ENCODE measurements at regions not wholly inside any gene's neighbourhood (a gene's known extent, or its start where the extent isn't known, plus 50 kb on each side); places are given as distances from the start of the nearest gene placed in this dataset.
A peak's percentile ranks its signal among the peaks of the same experiment; 100 is the strongest.

DNA sequence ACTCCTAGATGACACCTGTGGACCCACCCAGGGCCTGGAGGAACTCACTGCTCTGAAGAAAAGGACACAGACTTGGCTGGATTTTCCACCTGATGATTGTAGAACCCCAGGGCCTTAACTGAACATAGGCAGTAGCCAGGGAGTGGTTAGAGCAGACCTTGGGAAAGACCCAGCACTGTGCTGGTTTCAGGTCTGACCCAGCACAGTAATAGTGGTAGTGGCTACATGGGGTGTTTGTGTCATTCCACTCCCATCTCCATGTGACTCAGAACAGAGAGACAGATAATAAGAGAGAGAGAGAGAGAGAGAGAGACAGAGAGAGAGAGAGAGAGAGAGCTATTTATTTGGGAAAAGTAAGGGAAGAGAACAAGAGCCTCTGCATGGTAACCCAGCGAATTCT is 239.1 kb upstream of the MEOX2 start:
- Histone ChIP-seq H2AK5ac (ENCODE audit: low read depth, low read length) (no peak overlapping the region), H3K4me1 (ENCODE audit: control insufficient read depth, insufficient read depth, low read length) (peaks cover 3% of the 10 kb centered on the region; the same call in 1 of the 2 replicates), H4K8ac (ENCODE audit: low read depth in 2 of 2, low read length in 2 of 2) (no peak overlapping the region), H3K9ac (ENCODE audit: low read depth, low read length) (no peak overlapping the region), H3K18ac (ENCODE audit: low read depth, low read length) (no peak overlapping the region), H2BK20ac (ENCODE audit: low read depth, low read length) (no peak overlapping the region), H4K91ac (ENCODE audit: insufficient read depth, low read depth, low read length) (no peak overlapping the region), H3K14ac (replicated peaks; ENCODE audit: low read depth, low read length) (no peak overlapping the region), H3K9me3 (ENCODE audit: control insufficient read depth, insufficient read depth, low read length) (no peaks in the 10 kb centered on the region), H3K9me1 (ENCODE audit: insufficient read depth, low read length) (no peaks in the 10 kb centered on the region), H4K20me1 (ENCODE audit: insufficient read depth, low read length) (no peaks in the 10 kb centered on the region), H2BK15ac (ENCODE audit: low read depth, low read length) (peak overlapping the region; percentile 39; the same call in 1 of the 3 replicates), H3K23ac (ENCODE audit: low read depth, low read length) (no peak overlapping the region), H3K4me2 (ENCODE audit: low read depth, low read length) (no peak overlapping the region), H4K5ac (ENCODE audit: low read depth, low read length) (no peak overlapping the region), H3K27me3 (ENCODE audit: control insufficient read depth, insufficient read depth, low read length) (no peaks in the 10 kb centered on the region), H3K79me1 (ENCODE audit: low read depth in 1 of 2, low read length in 2 of 2) (no peaks in the 10 kb centered on the region), H3K4me3 (ENCODE audit: insufficient read depth, low read depth, low read length) (no peak overlapping the region), H3K36me3 (ENCODE audit: control insufficient read depth, insufficient read depth, low read length) (no peaks in the 10 kb centered on the region), H2AFZ (replicated peaks; ENCODE audit: low read length, poor library complexity) (no peak overlapping the region), H2BK5ac (ENCODE audit: low read depth, low read length, poor library complexity, severe bottlenecking) (no peak overlapping the region), H2AK9ac (replicated peaks; ENCODE audit: low read depth, low read length, poor library complexity) (no peak overlapping the region), H2BK120ac (ENCODE audit: low read depth, low read length) (no peak overlapping the region), H3K27ac (ENCODE audit: insufficient read depth, low read length) (no peak overlapping the region), H3K56ac (ENCODE audit: extremely low read depth, insufficient read depth, low read length) (no peak overlapping the region), H3K4ac (ENCODE audit: low read depth, low read length) (no peak overlapping the region)
- ChIA-PET POLR2A (ENCODE audit: unreplicated experiment) (no interaction called here), CTCF (no interaction called here)
- intact Hi-C loops (cut with micrococcal nuclease) (no loop called here), dilution Hi-C loops (cut with HindIII; ENCODE audit: low sequenced_read_pairs, unreplicated experiment) (no loop called here), in situ Hi-C loops (cut with MboI; ENCODE audit: low sequenced_read_pairs) (no loop called here)
- DNase-seq = no peak
- TF ChIP-seq, protein P1, sequence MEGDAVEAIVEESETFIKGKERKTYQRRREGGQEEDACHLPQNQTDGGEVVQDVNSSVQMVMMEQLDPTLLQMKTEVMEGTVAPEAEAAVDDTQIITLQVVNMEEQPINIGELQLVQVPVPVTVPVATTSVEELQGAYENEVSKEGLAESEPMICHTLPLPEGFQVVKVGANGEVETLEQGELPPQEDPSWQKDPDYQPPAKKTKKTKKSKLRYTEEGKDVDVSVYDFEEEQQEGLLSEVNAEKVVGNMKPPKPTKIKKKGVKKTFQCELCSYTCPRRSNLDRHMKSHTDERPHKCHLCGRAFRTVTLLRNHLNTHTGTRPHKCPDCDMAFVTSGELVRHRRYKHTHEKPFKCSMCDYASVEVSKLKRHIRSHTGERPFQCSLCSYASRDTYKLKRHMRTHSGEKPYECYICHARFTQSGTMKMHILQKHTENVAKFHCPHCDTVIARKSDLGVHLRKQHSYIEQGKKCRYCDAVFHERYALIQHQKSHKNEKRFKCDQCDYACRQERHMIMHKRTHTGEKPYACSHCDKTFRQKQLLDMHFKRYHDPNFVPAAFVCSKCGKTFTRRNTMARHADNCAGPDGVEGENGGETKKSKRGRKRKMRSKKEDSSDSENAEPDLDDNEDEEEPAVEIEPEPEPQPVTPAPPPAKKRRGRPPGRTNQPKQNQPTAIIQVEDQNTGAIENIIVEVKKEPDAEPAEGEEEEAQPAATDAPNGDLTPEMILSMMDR (conservative IDR thresholded peaks at IDR 0.05; ENCODE audit: low read depth, low read length) = no peak
- no peak for TF ChIP-seq POLR2A (IDR thresholded peaks at IDR 0.05; ENCODE audit: low read depth, low read length)
- no peak for TF ChIP-seq MXI1 (IDR thresholded peaks at IDR 0.05; ENCODE audit: borderline replicate concordance, low read depth, low read length)
- no peak for TF ChIP-seq MAZ (IDR thresholded peaks at IDR 0.05; ENCODE audit: borderline replicate concordance, low read depth, low read length)
- TF ChIP-seq BHLHE40 (IDR thresholded peaks at IDR 0.05; ENCODE audit: low read depth, low read length) = no peak
- no peak for TF ChIP-seq CHD1 (IDR thresholded peaks at IDR 0.05; ENCODE audit: low read depth, low read length)
- no peak for TF ChIP-seq SMC3 (IDR thresholded peaks at IDR 0.05; ENCODE audit: low read depth, low read length)
- TF ChIP-seq RCOR1 (IDR thresholded peaks at IDR 0.05; ENCODE audit: insufficient replicate concordance, low read length) = no peak
- TF ChIP-seq, protein P2, sequence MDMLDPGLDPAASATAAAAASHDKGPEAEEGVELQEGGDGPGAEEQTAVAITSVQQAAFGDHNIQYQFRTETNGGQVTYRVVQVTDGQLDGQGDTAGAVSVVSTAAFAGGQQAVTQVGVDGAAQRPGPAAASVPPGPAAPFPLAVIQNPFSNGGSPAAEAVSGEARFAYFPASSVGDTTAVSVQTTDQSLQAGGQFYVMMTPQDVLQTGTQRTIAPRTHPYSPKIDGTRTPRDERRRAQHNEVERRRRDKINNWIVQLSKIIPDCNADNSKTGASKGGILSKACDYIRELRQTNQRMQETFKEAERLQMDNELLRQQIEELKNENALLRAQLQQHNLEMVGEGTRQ (IDR thresholded peaks at IDR 0.05; ENCODE audit: low read depth, low read length) = no peak
- TF ChIP-seq, protein P3, sequence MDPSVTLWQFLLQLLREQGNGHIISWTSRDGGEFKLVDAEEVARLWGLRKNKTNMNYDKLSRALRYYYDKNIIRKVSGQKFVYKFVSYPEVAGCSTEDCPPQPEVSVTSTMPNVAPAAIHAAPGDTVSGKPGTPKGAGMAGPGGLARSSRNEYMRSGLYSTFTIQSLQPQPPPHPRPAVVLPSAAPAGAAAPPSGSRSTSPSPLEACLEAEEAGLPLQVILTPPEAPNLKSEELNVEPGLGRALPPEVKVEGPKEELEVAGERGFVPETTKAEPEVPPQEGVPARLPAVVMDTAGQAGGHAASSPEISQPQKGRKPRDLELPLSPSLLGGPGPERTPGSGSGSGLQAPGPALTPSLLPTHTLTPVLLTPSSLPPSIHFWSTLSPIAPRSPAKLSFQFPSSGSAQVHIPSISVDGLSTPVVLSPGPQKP (IDR thresholded peaks at IDR 0.05; ENCODE audit: borderline replicate concordance, low read depth, low read length) = no peak
- TF ChIP-seq MAFK (IDR thresholded peaks at IDR 0.05; ENCODE audit: low read depth, low read length) = no peak
- TF ChIP-seq NFE2L2 (IDR thresholded peaks at IDR 0.05; ENCODE audit: low read depth, low read length) = no peak
- no peak for TF ChIP-seq RAD21 (IDR thresholded peaks at IDR 0.05; ENCODE audit: low read length)
- TF ChIP-seq CEBPB (IDR thresholded peaks at IDR 0.05; ENCODE audit: low read depth, low read length) = no peak
- no peak for TF ChIP-seq FOS (IDR thresholded peaks at IDR 0.05; ENCODE audit: low read depth, low read length)
- no CpG with 5 or more reads among the region's 1 CpG for WGBS, 2 experiments (ENCODE audit: extremely low coverage in 2 of 2, insufficient read length in 1 of 2)
- no peak for ATAC-seq (ENCODE audit: low read depth)
- no TSS peak for BruUV-seq (replicated peaks)
